ENCODE measurements at regions not wholly inside any gene's neighbourhood (a gene's known extent, or its start where the extent isn't known, plus 50 kb on each side); places are given as distances from the start of the nearest gene placed in this dataset.

DNA sequence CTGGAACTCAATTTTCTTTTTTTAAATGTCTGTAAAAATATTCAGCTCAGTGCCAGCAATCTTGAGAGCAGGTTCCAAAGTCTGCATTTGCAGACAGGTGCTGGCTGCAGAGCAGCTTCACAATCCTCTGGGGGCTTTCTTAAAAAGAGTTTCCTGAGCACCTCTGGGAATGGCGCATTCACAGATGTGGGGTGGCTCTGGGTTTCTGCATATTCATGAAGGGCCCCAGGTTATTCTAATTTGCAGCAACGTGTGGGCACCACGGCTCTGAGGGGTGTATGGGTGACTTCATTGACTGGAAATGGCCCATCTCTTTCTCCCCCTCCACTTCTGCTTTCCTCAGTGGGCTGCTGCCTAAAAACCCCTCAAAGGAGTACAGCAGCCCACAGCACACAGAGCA lies 225.0 kb upstream of the APCDD1 start:
- H3K9me3 Mint-ChIP-seq: peaks cover 11% of the 10 kb centered on the region
- H3K36me3 Mint-ChIP-seq: no peaks in the 10 kb centered on the region
- no peak for ATAC-seq
- H3K4me3 Mint-ChIP-seq: no peak overlapping the region
- no peak overlapping the region for H3K27ac Mint-ChIP-seq
- no peaks in the 10 kb centered on the region for H3K4me1 Mint-ChIP-seq
- H3K27me3 Mint-ChIP-seq: no peaks in the 10 kb centered on the region

DNA sequence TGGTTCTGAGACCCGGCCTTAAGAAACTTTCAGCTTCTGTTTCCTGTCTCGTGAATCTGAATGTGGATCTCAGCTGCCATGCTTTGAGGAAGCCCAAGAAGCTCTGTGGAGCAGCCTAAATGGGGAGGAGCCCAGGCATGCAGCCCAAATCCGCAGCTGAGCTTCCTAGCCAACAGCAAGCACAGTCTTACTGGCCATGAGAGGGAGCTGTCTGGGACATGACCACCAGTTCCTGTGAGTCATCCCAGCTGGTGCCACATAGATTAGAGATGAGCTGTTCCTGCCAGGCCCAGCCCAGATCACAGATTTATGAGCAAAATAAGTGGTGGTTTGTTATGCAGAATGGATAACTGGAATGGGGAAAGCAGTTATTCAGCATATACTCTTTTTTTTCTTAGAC lies 224.4 kb upstream of the APCDD1 start:
- no peak for ATAC-seq
- Mint-ChIP-seq H3K9me3 (peaks cover 10% of the 10 kb centered on the region), H3K4me1 (no peaks in the 10 kb centered on the region), H3K36me3 (no peaks in the 10 kb centered on the region), H3K27ac (no peak overlapping the region), H3K4me3 (no peak overlapping the region), H3K27me3 (no peaks in the 10 kb centered on the region)

DNA sequence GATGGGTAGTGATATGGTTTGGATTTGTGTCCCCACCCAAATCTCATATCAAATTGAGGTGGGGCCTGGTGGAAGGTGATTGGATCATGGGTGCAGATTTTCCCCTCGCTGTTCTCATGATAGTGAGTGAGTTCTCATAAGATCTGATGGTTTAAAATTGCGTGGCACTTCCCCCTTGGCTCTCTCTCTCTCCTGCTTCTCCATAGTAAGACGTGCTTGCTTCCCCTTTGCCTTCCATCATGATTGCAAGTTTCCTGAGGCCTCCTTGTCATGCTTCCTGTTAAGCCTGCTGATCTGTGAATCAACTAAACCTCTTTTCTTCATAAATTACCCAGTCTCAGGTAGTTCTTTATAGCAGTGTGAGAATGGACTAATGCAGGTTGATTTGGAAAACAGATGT lies 223.2 kb upstream of the APCDD1 start:
- Mint-ChIP-seq H3K4me3 (no peak overlapping the region), H3K9me3 (peaks cover 5% of the 10 kb centered on the region), H3K27ac (no peak overlapping the region), H3K36me3 (no peaks in the 10 kb centered on the region), H3K4me1 (no peaks in the 10 kb centered on the region), H3K27me3 (no peaks in the 10 kb centered on the region)
- no peak for ATAC-seq

DNA sequence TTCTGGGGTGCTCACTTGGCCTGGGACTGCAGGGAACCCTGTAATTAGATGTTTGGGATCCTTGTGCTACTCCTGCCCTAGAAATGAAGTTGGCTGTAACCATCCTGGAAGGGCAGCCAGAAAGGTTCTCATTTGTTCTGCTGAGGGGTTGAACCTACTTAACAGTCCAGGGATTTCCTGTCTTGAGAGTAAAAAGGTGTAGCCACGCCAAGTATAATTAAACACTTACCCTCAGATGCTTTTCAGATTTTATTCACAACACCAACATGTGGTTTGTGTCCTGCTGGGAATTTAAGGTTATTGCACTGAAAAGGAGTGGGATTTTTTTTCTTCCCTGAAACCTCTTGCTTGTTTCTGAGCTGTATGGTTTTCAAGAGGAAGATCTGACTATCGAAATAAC lies 222.4 kb upstream of the APCDD1 start:
- Mint-ChIP-seq H3K4me3 (no peak overlapping the region), H3K27me3 (no peaks in the 10 kb centered on the region), H3K4me1 (no peaks in the 10 kb centered on the region), H3K36me3 (no peaks in the 10 kb centered on the region), H3K27ac (no peak overlapping the region), H3K9me3 (peaks cover 3% of the 10 kb centered on the region)
- ATAC-seq: no peak

DNA sequence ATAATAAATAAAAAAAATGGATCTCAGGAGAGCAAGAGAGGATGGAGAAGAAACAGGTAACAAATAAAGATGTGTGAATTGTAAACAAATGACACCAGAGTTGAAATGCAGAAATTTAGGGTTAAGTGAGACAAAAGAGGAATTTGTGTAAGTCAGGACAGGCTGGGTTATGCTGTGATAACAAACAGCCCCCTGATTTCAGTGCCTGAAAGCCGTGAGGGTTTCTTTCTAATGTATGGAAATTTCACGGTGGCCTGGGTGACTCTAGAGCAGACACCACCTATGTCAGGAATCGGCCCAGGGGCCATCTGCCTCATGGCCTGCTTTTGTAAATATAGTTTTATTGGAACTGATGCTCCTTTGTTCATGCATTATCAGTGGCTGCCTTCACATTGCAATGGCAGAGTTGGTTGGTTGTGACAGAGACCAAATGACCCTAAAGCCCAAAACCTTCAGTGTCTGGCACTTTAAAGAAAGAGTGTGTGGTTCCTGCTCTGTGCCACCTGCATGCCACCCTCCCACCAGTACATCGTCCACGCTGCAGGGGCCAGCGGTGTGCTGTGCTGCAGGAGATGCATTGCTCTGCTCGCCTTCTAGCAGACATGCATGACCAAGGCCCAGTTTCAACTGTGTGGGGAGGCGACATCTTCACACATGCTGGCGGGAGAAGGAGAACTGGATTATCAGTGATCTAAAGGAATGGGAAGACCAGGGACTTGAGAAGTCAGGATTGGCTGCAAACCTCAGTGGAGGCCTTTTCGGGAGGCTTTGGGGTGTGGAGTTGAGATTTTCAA lies 221.2 kb upstream of the APCDD1 start:
- no peaks in the 10 kb centered on the region for H3K27me3 Mint-ChIP-seq
- H3K4me1 Mint-ChIP-seq: no peaks in the 10 kb centered on the region
- peaks cover 3% of the 10 kb centered on the region for H3K9me3 Mint-ChIP-seq
- no peaks in the 10 kb centered on the region for H3K36me3 Mint-ChIP-seq
- H3K4me3 Mint-ChIP-seq: no peak overlapping the region
- H3K27ac Mint-ChIP-seq: no peak overlapping the region
- no peak for ATAC-seq

DNA sequence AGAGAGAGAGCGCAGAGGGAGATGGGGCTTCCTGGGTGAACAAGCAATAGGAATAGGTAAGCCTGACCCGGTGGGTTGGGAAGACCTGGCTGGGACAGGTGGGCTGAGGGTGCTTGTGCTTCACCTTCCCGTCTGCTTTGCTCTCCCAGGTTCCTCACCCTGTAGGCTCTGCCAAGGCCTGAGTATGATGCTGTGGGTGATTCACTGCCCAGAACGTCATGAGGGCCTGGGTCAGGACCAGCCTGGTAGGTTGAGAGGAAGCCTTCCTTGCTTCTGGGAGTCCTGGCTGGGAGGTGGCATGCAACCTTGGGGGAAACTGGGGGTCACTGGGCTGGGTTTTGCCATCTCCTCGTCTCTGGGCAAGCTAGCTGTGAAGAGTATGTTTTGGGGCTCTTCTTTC lies 220.2 kb upstream of the APCDD1 start:
- Mint-ChIP-seq H3K9me3 (peaks cover 3% of the 10 kb centered on the region), H3K36me3 (no peaks in the 10 kb centered on the region), H3K4me1 (no peaks in the 10 kb centered on the region), H3K27me3 (no peaks in the 10 kb centered on the region), H3K27ac (no peak overlapping the region), H3K4me3 (no peak overlapping the region)
- no peak for ATAC-seq

DNA sequence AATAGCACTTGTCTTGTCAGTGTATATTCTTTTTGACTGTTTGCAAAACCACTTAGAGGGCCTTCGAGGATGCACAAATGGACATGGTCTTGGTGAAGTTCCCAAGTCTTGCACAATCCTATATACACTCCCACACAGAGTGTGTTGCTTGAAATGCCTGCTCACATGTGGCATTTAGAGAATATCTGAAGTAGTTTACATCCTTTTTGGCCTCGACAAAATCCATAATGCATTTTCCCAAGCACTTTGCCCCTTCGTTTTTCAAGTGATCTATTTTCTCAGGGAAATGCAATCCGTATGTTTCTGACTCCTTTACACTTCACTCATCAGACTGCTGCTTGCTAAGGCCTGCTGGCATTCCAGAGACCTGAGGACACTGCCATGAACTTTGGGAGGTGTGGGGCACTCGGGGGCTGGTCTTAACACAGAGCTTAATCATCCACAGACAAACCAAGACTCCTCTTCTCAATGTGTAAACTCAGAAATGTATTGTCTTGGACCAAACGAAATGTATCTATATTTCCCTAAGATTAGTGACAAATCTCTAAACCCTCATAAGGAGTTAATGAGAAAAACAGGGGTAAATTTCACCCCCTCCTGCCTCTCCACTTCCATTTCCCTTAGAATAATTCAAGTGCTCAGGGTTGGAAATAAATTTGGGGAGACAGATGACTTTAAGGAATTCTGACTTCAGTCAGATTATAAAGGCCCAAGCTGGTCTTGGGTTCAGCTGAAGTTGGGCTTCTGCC lies 219.3 kb upstream of the APCDD1 start:
- ATAC-seq: no peak
- H3K9me3 Mint-ChIP-seq: peaks cover 3% of the 10 kb centered on the region
- no peaks in the 10 kb centered on the region for H3K4me1 Mint-ChIP-seq
- no peak overlapping the region for H3K4me3 Mint-ChIP-seq
- H3K36me3 Mint-ChIP-seq: no peaks in the 10 kb centered on the region
- no peak overlapping the region for H3K27ac Mint-ChIP-seq
- no peaks in the 10 kb centered on the region for H3K27me3 Mint-ChIP-seq

DNA sequence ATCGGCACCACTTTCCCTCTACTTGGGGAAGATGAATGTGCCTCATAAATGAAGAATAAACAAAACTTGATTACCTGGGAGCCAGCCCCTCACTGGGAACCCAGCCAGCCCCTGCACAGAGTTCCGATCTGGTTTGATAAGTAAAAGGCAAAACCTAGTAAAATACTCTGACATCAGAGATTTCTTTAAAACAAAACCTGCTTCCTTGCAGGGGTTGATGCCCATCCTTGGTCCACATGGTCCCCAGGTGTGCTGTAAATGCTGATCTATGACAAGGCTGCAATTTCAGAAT lies 218.8 kb upstream of the APCDD1 start:
- no peaks in the 10 kb centered on the region for H3K27me3 Mint-ChIP-seq
- H3K27ac Mint-ChIP-seq: no peak overlapping the region
- H3K9me3 Mint-ChIP-seq: peaks cover 1% of the 10 kb centered on the region
- H3K36me3 Mint-ChIP-seq: no peaks in the 10 kb centered on the region
- no peak for ATAC-seq
- H3K4me1 Mint-ChIP-seq: no peaks in the 10 kb centered on the region
- H3K4me3 Mint-ChIP-seq: no peak overlapping the region

DNA sequence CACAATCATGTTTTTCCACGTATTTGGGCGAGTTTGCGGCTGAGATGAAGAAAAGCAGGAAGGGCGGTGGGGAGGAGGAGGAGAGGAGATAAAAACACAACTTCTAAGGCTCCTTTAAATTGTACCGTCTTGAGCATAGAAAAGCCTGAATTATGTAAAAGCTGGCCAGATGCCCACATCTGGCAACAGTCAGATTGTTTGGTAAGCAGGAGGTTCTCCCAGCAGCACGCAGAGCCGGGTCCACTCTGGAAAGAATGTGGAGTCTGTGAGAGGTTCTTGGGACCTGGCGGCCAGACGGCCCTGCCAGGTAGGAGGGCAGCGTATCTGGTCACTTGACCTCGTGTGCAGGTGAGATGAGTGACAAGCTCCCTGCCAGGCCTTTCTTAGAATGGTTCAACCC lies 215.3 kb upstream of the APCDD1 start:
- H3K4me3 Mint-ChIP-seq: no peak overlapping the region
- no peak overlapping the region for H3K27ac Mint-ChIP-seq
- no peaks in the 10 kb centered on the region for H3K9me3 Mint-ChIP-seq
- no peaks in the 10 kb centered on the region for H3K4me1 Mint-ChIP-seq
- no peak for ATAC-seq
- H3K36me3 Mint-ChIP-seq: no peaks in the 10 kb centered on the region
- H3K27me3 Mint-ChIP-seq: no peaks in the 10 kb centered on the region

DNA sequence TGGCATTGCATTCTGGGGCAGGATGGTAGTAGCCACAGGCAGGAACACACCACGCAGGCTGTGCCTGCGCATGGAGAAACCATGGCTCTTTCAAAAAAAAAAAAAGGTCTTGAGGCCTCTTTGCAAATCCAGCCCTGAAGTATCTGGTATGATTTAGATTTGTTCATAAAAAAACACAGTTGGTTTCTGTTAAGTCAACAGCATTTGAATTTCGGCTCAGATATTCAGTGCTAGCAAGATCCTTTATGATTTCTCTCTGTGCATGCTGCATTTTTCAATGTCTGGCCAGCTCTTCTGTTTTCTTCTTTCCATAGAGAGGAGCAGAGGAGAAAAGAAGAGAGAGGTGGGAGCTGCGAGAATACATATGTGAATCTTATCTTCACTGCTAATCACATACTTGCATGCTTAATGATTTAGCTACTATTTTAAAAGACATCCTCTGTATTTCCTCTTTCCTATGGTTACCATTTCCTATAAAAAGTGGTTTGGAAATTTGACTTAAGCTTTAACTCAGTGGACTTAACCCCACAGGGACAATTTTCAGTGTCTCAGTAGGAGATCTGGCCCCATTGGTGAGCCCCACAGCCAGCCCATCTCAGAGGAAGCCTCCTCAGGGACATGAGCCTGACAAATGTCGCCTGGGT lies 214.3 kb upstream of the APCDD1 start:
- no peak overlapping the region for H3K27ac Mint-ChIP-seq
- H3K36me3 Mint-ChIP-seq: no peaks in the 10 kb centered on the region
- no peaks in the 10 kb centered on the region for H3K9me3 Mint-ChIP-seq
- no peak for ATAC-seq
- H3K4me1 Mint-ChIP-seq: no peaks in the 10 kb centered on the region
- H3K4me3 Mint-ChIP-seq: no peak overlapping the region
- H3K27me3 Mint-ChIP-seq: no peaks in the 10 kb centered on the region

DNA sequence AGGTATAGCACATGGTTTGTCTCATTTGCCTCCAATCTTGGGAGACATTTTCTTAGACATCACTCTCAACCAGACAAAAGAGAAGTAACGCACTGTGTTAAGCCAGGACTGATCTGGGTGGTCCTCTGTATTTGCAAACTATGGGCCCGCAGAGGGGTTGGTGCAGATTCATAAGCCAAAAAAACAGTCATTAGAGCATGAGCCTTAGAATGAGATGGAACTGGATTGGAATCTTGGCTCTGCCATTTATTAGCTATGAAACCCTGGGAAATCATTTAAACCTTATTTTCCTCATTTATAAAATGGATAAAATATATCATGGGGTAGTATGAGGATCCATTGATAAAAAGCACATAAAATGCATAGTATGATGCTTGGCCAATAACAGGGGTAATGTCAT lies 213.5 kb upstream of the APCDD1 start:
- no peaks in the 10 kb centered on the region for H3K4me1 Mint-ChIP-seq
- H3K9me3 Mint-ChIP-seq: no peaks in the 10 kb centered on the region
- no peak overlapping the region for H3K27ac Mint-ChIP-seq
- no peak overlapping the region for H3K4me3 Mint-ChIP-seq
- no peaks in the 10 kb centered on the region for H3K36me3 Mint-ChIP-seq
- ATAC-seq: no peak
- H3K27me3 Mint-ChIP-seq: no peaks in the 10 kb centered on the region

DNA sequence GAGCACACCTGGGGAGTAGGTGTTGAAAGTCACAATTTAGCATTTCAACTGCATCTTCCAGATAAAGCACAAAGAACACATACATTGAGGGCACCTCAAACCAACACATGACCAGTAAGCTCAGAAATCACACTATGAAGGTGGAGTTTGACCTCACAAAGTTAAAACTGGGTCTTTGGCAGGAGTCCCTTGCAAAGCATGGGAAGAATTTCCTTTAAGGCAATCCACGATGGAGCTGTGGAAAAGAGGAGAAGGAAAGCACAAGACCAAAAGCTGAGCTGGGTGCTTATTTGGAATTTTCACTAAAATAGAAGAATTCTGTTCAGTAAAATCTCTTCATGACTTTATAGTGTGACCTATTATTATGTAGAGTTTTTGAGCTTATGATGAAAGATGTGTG lies 212.9 kb upstream of the APCDD1 start:
- Mint-ChIP-seq H3K27me3 (no peaks in the 10 kb centered on the region), H3K9me3 (no peaks in the 10 kb centered on the region)
- no peak for ATAC-seq

DNA sequence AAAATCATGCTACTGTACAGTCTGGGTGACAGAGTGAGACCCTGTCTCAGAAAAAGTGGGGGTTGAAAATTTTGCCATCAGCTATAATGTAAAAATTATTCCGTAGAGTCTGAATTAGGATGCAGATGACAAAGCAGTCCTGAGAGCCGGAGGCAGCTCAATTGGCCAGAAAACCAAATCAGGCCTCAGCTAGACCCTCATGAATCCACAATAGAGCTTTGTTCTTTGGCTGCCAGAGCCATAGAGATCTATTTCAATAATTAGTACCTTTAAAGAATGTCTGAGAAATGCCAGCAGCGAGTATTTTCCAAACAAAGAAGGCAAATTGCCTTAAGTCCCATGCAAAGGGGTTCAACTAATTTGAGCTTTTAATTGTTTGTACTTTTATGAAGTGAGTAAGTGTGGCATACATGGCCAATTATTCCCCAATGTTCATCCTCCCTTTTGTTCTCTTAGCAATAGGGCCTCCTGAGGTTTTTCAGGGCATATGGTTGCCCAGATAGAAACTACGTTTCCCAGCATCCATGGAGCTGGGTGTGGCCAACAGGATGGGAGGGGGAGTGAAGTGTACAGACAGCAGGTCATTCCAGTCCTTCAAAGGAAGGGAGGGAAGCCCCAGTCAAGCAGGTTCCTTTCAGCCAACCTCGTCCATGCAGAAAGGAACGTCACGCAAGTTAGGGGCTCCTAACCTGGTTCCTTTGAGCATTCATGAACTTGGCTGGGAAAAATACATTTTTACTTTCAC lies 211.3 kb upstream of the APCDD1 start:
- no peaks in the 10 kb centered on the region for H3K36me3 Mint-ChIP-seq
- H3K9me3 Mint-ChIP-seq: no peaks in the 10 kb centered on the region
- H3K4me1 Mint-ChIP-seq: no peaks in the 10 kb centered on the region
- H3K4me3 Mint-ChIP-seq: no peak overlapping the region
- peaks cover 3% of the 10 kb centered on the region for H3K27me3 Mint-ChIP-seq
- H3K27ac Mint-ChIP-seq: no peak overlapping the region
- no peak for ATAC-seq

More for the DNA sequence above, 212.9 kb upstream of the APCDD1 start:
- no peak overlapping the region for H3K4me3 Mint-ChIP-seq
- no peaks in the 10 kb centered on the region for H3K36me3 Mint-ChIP-seq
- no peaks in the 10 kb centered on the region for H3K4me1 Mint-ChIP-seq
- H3K27ac Mint-ChIP-seq: no peak overlapping the region

DNA sequence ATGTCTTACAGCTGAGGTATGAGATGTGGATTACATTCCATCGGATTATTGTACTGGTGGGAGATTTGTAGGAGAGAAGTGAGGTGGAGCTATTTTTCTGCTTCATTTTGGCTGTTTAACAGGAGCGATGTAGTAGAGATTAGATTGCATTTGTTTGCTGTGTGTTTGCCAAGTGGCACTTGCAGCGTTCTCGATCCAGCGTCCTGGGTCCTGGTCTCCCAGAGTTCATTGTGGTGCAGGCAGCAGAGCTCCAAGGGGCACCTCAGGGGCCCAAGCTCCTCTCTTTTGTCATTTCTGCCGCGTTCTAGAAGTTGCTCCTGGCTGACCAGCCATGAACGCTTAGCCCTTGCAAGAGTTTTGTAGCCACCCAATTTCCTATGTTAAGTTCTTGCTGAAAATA lies 210.1 kb upstream of the APCDD1 start:
- Mint-ChIP-seq H3K36me3 (no peaks in the 10 kb centered on the region), H3K9me3 (no peaks in the 10 kb centered on the region), H3K4me3 (no peak overlapping the region), H3K4me1 (no peaks in the 10 kb centered on the region), H3K27me3 (peaks cover 5% of the 10 kb centered on the region), H3K27ac (no peak overlapping the region)
- no peak for ATAC-seq

DNA sequence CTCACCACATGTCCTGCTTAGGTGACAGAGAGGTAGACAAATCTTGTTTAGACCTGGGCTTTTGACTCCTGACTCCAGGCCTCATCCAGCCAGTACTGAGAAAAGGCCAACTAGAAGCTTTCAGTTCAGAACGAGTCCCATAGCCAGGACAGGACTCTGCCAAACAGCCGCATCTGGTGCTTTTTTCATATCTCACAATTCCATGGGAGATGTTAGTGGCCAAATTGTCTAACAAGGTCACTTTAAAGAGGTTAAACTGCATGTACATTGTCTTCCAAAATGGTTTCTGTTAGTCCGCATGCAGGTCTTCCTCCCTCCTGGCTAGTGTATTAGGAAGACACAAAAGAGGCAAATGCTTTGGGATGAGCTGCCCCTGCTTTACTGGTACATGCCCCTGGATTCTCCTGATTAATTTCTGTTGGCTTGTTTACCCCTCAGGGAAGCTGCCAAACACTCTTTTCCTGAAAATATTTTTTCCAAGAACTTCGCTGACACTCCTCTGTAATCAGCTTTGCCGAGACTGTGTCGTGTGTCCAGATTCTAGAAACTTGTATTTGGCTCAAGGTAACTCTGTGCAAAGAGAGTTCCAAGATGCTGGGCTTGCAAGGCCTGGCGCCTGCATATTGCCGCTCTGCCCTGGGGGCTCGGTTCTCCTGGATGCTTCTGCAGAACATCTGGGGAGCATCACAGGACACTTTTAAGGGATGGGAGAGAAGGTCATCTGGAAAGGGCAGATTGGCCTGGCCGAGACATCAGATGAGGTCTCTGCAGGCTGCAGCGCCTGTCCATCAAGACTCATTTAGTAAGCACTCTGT lies 209.2 kb upstream of the APCDD1 start:
- Mint-ChIP-seq H3K4me3 (no peak overlapping the region), H3K27me3 (peaks cover 5% of the 10 kb centered on the region), H3K9me3 (peaks cover 2% of the 10 kb centered on the region), H3K4me1 (no peaks in the 10 kb centered on the region), H3K36me3 (no peaks in the 10 kb centered on the region), H3K27ac (no peak overlapping the region)
- ATAC-seq: no peak

All from stimulated activated memory B cell treated with anti-CD40 and anti-IgM and Interleukin-4, amounts not matched to agents 10 μg/mL and 1 μg/mL and 100 μg/mL, for 72 hours (primary cell).